Myocyte (in vitro differentiated cells): ENCODE measurements at regions not wholly inside any gene's neighbourhood (a gene's known extent, or its start where the extent isn't known, plus 50 kb on each side); places are given as distances from the start of the nearest gene placed in this dataset.

Experiments
- DNase-seq: peaks from one replicate; pipeline ENCODE4 v3.0.0-alpha.2; 2012; ENCODE audit warnings: low read depth

DNA sequence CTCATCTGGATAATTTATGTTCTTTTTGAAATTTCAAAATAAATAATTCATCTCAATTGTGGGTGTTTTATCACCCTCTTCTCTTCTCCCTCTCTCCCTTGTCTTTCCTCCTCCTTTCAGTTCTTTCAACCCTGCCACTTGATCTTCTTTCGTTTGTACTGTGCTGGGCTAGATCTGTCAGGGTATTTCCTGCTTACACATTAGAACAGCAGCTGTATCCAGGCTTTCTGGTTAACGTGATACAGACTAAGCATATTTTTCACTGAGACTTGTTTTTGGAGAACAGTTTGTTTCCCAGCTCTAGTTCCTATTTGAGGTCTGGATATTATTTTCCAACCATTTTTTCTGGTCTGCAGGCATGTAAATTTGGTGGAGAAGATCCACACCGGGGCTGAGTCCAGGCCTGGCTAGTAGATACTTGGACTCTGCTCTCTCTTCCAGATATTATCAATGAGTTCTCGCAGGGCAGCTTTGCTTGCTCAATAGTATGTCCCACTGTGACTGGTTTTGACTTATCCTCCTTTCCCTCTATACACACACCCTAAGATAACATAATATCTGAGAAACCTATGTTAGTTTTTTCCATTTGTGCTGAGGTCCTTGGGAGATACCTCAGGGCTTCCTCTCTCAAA lies 1310.7 kb upstream of the TENM3 start:
- no peak for DNase-seq

DNA sequence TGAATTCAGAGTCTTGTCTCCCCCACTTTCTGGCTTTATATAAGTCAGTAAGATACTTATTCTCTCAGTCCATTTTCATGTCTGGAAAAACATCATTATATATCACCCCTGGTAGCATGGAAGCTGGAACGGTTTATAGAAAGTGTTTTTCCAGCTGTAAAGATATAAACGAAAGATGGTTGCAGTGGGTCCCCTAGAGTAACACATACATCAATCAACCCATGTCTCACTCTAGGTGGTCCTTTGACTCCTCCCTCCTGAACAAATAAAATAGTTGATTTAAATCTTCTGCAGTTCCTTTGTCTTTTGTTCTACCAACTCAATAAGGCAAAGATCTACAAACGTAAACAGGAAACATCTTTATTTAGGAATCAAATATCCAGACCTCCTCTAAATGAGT lies 1306.1 kb upstream of the TENM3 start:
- DNase-seq, result no peak

DNA sequence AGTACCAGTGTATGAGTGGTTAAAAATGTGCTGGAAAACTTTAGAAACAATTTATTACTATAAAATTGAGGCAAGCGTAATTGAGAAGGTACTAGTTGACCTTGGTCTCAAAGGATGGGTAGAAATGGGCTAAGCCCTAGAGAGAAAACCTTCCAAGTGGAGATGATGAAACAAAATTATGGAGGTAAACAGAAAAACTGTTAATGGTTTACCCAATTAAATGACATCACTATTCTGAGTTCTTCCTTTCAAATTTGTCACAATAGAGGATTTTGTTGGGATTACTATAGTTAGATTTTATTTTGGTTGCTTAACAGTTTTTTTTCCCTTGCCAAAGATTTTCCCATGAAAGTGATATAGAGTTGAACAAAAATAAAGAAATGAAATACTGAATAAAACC lies 1302.5 kb upstream of the TENM3 start:
- DNase-seq, result no peak

DNA sequence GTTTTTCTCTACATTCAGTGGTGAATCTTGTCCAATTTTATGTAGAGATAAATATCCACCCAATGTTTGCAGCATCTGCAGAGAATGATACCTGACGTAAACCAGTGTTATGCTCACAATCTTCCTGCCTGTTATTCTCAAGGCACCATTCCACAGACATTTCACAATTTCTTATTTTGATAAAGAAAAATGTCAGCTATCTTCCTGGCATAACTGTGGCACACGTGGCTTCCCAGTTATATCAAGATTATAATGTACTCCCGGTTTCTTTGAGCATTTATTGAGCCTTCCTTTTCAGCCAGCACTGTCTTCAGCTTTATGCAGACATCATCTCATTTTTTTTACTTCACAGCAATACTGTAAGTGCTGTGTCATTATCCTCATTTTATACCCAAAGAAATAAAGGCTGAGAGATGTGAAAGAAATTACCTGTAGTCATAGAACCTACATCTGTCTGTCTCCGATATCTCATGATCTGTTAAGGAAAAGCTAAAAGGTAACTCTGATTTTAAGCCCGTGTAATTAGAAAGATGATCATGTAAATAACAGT lies 1300.8 kb upstream of the TENM3 start:
- DNase-seq, result no peak

DNA sequence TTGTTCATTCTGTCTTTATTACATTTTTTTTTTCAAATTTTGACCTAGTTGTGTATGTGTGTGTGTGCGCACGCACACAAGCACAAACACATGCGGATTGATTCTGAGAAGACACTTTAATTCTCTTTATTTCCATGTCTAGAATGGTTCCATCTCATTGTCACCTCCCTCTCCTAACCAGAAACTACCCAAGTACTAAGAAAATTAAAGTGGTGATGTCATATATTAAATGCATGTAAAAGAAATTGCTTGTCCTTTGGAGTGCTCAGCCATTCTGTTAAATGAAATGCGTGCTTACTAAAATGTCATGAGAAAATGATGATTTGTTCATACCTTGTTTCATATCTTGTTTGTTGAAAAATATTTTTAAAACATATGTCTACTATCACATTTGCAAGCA lies 1297.0 kb upstream of the TENM3 start:
- DNase-seq, result no peak

DNA sequence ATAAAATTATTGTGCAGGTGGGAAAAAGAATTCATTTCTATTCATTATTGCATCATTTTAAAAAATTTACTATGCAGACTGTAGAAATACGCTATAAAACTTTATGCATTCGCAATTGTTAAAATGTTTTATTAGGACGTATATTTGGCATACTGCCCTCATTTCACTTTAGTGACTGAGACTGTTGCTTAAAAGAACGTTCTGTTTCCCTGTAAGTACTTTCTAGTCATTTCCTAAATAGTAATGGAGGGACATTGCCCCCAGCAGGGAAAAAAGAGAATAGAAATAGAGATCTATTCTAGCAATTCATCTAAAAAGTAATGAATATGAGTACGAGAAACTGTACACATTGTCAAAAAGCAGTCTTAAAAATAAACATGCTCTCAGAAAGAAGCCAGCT lies 1295.8 kb upstream of the TENM3 start:
- no peak for DNase-seq

DNA sequence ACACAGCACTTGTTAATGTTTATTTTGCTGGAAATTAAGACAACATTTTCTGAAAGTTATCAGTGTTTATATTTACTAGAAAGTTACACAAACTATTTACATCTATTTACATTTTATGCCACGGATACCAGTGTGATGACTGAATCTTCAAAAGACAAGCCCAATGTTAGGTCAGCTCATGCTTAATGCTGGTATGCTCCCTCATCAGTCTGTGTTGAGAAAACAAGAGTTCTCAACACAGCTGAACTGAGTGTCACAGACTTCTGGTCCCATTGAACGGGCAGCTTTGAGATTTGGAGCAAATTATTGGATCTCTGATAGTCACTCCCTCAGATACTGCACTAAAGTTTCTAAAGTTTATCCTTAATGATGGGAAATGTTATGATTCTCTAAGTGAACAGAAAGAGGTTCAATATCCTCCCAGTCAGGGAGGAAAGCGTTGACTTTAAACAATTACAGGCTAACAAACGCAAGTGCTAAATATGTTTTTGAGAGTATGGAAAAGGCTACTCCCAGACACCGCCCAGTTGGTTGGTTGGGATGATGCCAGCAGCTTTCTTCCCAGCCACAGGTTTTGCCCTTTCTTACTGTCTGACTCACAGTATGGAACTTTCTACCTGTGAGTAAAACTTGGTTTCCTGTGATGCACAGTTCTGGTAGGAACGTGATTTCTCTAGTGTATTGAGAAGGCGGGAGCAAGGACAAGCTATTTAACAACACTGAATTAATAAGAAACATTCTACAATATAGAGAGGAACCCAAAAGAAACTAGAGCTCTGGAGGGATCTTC lies 1293.6 kb upstream of the TENM3 start:
- DNase-seq, result no peak

DNA sequence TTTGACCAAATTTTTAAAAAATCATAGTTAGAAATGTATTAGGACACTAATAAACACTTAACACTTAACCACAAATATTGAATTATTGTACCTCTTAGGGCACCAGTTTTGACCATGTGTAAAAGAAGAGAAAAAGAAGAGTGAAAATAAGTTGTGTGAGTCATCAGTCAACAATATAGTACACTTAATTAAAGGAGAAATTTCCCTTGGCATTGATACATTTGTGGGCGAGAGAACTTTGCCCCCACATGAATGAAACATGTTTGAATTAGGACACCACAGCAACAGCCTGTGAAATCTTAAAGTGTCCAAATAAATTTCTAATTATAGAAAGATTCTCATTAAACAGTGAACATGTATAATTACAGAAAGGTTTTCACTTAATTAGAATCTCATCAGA lies 1292.8 kb upstream of the TENM3 start:
- no peak for DNase-seq

DNA sequence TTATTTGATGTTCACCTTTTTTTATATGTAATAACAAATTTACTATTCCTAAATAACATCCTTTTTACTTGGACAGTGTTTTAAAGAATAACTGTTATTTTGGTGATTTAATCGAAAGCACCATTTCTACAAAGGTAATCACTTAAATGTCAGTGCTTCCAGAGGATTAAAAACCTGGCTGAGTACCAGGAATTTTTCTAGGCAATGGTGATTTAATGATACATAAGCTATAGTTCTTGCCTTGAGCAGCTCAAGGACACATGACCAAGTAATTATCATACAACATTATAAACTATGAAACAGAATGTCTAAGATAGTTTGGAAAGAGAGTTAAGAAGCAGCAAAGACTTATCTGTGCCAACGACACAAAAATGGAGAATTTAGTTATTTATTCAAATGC lies 1291.9 kb upstream of the TENM3 start:
- no peak for DNase-seq

DNA sequence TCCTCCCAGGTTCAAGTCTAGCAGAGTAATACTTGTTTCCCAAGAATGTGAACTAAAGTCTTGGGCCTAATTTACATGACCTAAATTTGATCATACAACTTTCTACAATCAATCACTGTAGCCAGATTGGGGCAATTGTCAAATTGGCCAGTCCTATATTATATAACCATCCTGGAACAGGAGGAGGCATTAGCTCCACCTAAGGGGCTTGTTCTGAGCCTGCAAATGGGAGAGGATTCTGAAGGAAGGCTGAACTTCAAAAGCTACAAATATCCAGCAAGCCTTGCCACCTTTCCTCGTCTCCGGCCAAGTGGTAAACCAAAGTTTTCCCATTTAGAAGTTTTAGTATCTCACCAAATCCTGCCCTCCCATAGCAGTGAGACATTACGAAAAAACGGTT lies 1289.6 kb upstream of the TENM3 start:
- DNase-seq, result no peak

DNA sequence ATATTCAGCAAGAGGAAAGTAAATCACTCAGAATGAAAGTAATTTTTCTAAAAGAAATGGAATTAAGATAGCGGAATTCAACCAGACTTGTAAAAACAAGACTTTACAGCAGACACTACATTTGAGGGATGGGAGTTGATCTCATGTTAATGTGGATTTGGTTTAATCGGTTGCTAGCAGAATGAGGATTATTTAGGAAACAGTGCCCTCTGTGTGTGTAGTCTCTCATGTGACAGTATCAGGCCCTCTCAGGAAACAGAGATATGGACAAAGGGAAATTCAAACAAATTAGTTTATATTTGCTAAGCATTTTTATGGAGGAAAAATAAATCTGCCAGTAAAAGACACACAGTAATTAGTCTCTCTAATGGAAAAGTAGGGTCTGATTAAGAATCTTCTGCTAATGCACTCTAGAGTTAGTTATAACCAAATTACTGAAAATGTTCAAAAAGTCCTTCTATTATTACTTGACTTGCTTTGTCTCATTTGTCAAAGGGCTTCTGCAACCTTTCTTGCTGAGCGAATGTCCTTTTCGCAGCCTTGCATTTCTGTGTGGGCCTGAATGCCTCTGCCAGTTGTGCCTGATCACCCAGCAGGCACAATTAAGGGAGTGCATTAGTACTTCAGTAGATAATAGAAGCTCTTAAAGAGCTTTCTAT lies 1282.3 kb upstream of the TENM3 start:
- no peak for DNase-seq

DNA sequence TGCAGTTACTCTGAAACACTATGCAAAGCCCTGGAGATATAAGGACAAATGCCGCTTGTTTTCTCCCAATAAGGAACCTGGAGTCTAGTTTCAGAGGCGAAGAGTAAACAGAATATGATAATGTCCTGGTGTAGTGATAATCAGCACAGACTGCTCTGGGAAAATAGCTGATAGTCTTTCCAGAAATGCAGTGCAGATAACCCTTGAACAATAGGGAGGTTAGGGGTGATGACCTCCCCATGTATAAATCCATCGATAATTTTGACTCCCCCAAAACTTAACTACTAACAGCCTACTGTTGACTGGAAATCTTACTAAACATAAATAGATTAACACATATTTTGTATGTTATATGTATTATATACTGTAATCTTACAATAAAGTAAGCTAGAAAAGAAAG lies 1280.9 kb upstream of the TENM3 start:
- DNase-seq, result no peak

DNA sequence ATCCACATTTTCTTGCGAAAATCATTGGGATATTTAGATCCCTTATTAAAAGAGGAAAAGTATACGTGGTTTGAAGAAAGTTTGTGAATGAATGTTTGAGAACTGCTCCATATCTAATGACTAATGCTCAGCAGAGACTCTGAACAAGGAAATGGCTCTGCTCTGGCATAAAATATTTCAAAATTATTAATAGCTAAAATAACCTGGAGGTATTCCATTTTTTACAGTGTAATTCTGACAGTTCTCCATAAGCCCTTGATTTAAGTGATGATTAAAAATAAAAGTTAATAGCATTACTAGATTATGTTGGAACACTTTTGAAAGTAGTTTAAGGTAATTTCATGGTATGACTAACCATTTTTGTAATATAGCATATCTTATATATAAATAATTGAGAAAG lies 1276.9 kb upstream of the TENM3 start:
- no peak for DNase-seq

DNA sequence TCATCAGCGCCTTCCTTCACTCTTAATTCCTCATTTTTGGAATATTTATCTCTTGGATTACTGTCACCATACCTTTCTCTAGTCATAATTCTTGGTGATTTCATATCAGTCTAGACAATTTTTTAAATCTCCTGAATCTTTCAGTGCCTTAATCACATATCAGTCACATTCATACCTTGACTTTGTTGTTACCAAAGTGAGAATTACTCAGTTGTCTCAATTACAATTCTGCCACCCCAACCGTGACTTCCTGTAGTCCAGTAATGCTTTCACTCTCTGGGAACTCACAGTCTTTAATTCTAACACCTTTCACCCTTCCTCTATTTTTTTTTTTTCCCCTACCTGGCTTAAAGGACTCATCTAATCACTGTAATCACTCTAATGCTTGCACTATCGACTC lies 1275.3 kb upstream of the TENM3 start:
- DNase-seq, result no peak

DNA sequence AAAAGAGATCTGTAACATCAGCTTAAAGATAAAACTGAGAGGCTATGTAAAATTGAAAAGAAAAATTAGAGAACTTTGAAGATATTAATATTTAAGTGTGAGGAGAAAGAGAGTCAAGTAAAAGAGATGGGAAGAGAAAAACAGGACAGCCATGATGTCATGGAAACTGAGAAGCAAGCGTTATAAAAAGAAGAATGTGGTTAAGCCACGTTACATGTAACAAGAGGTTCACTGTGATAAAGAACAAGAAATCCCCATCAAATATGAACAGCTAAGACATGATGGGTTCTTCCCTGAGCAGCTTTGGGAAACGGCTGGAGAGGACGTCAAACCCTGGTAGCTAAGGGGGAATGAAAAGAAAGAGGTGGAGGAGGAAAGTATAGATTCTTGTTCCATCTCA lies 1269.3 kb upstream of the TENM3 start:
- DNase-seq, result no peak

DNA sequence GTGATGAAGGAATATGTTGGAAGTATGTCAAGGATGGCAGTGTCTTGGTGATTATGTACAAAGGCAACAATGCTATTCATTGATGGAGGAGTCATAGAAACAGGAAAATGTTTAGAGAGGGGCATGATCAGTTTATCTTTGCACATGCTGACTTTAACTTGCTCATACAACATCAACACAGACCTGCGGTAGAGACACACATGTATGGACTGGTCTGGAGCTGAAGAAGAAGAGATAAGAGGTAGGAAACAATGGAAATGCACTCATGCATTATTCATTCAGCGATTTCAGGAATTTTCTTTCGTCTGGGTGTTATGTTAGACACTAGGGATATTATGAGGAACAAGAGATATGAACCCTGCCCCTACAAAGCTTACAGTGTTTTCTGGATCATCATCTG lies 1252.3 kb upstream of the TENM3 start:
- DNase-seq, result no peak

DNA sequence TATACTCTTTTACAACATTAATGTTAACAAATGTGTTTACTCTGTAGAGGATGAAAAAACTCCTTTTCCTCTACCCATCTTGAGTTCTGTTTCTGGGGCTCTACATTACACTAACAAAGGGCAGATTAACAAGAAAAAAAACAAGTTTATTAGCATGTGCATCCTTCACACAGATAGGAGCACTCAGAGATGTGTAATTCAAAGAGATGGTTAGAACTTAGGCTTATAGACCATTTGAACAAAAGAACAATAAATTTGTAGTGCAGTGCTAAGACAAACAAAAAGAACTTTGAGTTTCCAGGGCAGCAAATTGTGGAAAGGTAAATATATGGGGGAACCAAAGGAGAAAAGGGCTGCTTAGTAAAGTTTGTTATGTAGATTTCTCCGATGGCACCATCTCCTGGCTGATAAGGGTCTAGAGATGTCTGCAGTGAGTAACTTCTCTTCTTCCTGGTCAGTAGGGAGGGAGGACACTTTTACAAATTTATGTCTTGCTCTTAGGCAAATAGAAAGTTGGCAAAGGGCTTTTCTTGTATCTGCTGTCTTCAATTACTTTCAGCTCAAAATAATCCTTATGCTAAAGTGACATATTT lies 1249.9 kb upstream of the TENM3 start:
- no peak for DNase-seq

DNA sequence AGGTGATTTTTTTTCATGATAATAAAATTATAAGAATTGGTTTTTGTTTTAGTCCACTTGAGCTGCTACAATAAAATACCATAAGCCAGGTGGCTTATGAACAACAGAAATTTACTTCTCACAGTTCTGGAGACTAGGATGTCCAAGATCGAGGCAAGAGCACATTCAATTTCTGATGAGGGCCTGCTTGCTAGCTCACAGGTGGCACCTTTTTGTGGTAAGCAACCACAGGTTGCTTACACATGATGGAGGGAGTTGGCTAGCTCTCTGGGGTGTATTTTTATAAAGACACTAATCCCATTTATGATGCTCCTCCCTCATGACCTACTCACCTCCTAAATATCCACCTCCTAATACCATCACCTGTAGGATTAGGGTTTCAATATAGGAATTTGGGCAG lies 1248.5 kb upstream of the TENM3 start:
- DNase-seq, result no peak

DNA sequence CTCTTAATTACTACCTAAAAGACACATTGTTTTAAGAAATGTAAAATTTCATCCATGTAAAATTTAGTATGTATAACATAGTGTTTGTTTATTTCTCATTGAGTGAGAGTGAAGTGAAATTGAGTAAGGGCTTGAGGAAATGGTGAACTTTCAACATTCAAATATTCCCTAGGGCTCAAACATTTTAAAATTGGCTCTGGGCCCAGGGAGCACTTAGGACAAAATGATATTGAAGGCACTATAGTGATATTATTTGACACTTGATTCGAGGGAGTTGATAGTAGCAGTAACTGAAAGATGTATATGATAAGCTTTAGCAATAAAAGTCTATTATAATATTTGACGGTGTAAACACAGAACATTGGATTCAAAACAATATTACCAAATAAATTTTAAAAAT lies 1244.0 kb upstream of the TENM3 start:
- DNase-seq, result no peak

DNA sequence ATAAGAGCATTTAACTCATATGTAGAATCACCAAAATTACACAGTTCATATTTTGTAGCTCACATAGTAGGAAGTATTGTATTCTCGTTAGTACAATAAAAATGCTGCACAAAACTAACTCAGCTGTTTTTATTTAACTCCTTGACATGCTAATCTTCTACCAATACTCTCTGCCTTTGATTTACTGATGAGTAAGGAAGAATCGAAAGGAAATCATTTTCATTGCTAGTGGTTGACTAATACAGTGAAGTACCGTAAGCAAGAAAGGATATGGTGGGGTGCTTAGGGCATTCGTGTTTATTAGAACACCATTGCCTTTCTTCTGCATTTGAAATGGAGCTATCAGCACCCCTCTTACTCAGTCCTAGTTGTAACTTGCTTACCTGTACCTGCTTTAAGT lies 1239.1 kb upstream of the TENM3 start:
- no peak for DNase-seq

DNA sequence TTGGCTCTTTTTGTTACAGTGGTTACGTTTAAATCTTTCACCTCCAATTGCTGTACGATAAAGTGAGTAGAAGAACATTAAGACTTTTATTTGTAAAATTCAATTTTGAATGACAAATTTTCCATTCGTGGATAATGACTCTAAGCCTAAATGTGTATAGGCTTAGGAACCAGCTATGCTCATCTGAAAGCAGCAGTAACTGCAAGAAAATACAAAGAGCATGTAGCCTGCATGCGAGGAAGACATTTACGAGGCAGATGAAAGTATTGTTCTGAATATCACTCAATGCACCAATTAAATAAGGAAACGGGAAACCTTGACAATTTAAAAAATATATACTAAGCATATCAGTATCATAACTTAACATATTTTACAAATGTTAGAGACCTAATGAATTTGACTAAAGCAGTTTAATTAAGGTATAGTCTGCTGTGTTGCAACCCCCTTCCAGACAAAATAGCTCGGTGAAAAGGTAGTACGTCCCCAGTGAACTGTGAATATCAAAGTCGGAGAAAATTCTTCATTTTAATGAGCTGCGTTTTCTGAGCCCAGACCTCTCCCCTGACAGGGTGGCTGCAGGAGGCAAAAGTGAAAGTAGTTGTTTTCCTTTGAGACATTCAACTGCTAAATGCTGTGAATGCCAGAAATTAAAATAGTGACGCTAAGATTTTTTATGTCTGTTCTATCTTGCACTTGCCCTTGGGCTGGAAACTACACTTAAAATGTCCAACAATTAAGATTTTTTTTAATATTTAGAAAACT lies 1236.5 kb upstream of the TENM3 start:
- DNase-seq, result no peak
